ENCODE measurements at regions not wholly inside any gene's neighbourhood (a gene's known extent, or its start where the extent isn't known, plus 50 kb on each side); places are given as distances from the start of the nearest gene placed in this dataset.

- intact Hi-C loops (cut with DNase I): no loop called here
- TF ChIP-seq CTCF (IDR thresholded peaks at IDR 0.05): no peak
- ATAC-seq: no peak
These were observed 1007.7 kb upstream of the CDH2 start for GRCh38 chr18:29184654-29185053.

GRCh38 chr18:29181151-29181901, 1004.4 kb upstream of the CDH2 start:
- intact Hi-C loops (cut with DNase I): no loop called here
- Histone ChIP-seq H3K27ac (peak overlapping the region; percentile 32), H3K4me3 (no peak overlapping the region), H3K27me3 (ENCODE audit: low read depth) (no peaks in the 10 kb centered on the region), H3K4me1 (no peaks in the 10 kb centered on the region), H3K9me3 (no peaks in the 10 kb centered on the region), H3K36me3 (no peaks in the 10 kb centered on the region)
- no peak for TF ChIP-seq CTCF (IDR thresholded peaks at IDR 0.05)
- DNase-seq (no peak), ATAC-seq (peak; percentile 21 to 44)

More at GRCh38 chr18:29184654-29185053, 1007.7 kb upstream of the CDH2 start:
- DNase-seq: no peak
- Histone ChIP-seq H3K4me1 (no peaks in the 10 kb centered on the region), H3K9me3 (no peaks in the 10 kb centered on the region), H3K27ac (no peak overlapping the region), H3K27me3 (ENCODE audit: low read depth) (no peaks in the 10 kb centered on the region), H3K36me3 (no peaks in the 10 kb centered on the region), H3K4me3 (no peak overlapping the region)

GRCh38 chr18:29176681-29177080, 999.8 kb upstream of the CDH2 start:
- no peaks in the 10 kb centered on the region for H3K9me3 ChIP-seq
- H3K27ac ChIP-seq: no peak overlapping the region
- intact Hi-C loops (cut with DNase I): no loop called here
- no peak for TF ChIP-seq CTCF (IDR thresholded peaks at IDR 0.05)
- ATAC-seq (no peak), DNase-seq (no peak)
- no peaks in the 10 kb centered on the region for H3K27me3 ChIP-seq (ENCODE audit: low read depth)
- no peaks in the 10 kb centered on the region for H3K36me3 ChIP-seq
- no peaks in the 10 kb centered on the region for H3K4me1 ChIP-seq
- no peak overlapping the region for H3K4me3 ChIP-seq

GRCh38 chr18:29174891-29175290, 998.0 kb upstream of the CDH2 start:
- no peak for DNase-seq
- no peak overlapping the region for H3K4me3 ChIP-seq
- intact Hi-C loops (cut with DNase I): no loop called here
- ATAC-seq: no peak
- H3K4me1 ChIP-seq: no peaks in the 10 kb centered on the region
- no peaks in the 10 kb centered on the region for H3K9me3 ChIP-seq
- H3K27ac ChIP-seq: no peak overlapping the region
- no peak for TF ChIP-seq CTCF (IDR thresholded peaks at IDR 0.05)
- H3K36me3 ChIP-seq: no peaks in the 10 kb centered on the region
- no peaks in the 10 kb centered on the region for H3K27me3 ChIP-seq (ENCODE audit: low read depth)

- DNase-seq (no peak), ATAC-seq (no peak)
- Histone ChIP-seq H3K4me1 (no peaks in the 10 kb centered on the region), H3K9me3 (no peaks in the 10 kb centered on the region), H3K4me3 (no peak overlapping the region), H3K27ac (no peak overlapping the region), H3K36me3 (no peaks in the 10 kb centered on the region), H3K27me3 (ENCODE audit: low read depth) (no peaks in the 10 kb centered on the region)
- no peak for TF ChIP-seq CTCF (IDR thresholded peaks at IDR 0.05)
- intact Hi-C loops (cut with DNase I): no loop called here
These were observed 995.8 kb upstream of the CDH2 start for GRCh38 chr18:29172756-29173067.

Data from lower lobe of right lung (tissue), 2 donors.